Loucy (cell line): ENCODE measurements at regions not wholly inside any gene's neighbourhood (a gene's known extent, or its start where the extent isn't known, plus 50 kb on each side); places are given as distances from the start of the nearest gene placed in this dataset.
A peak's percentile ranks its signal among the peaks of the same experiment; 100 is the strongest.

Experiments
- H2AFZ ChIP-seq: fragments of 200-600 bp; sonication (generic); 2 replicates; pipeline ENCODE4 v1.6.0; 2016; ENCODE audit warnings: antibody characterized with exemption, mild to moderate bottlenecking, low read length, moderate library complexity
- H3F3A ChIP-seq: fragments of 200-600 bp; 2 replicates; pipeline ENCODE4 v1.6.0; 2016; ENCODE audit warnings: antibody characterized with exemption, low read depth, mild to moderate bottlenecking
- H3K27me3 ChIP-seq: fragments of 200-600 bp; sonication (generic); 2 replicates; pipeline ENCODE4 v1.6.1; 2014; ENCODE audit warnings: low read length, mild to moderate bottlenecking; ENCODE audit not compliant: insufficient read depth, poor library complexity, severe bottlenecking
- H3K36me3 ChIP-seq: fragments of 200-600 bp; sonication (generic); 2 replicates; pipeline ENCODE4 v1.6.1; 2016; ENCODE audit warnings: low read length; ENCODE audit not compliant: insufficient read depth
- H3K4me1 ChIP-seq: fragments of 200-600 bp; sonication (generic); 2 replicates; pipeline ENCODE4 v1.5.1; 2014; ENCODE audit warnings: low read length, mild to moderate bottlenecking; ENCODE audit not compliant: insufficient read depth, poor library complexity, severe bottlenecking
- H3K4me2 ChIP-seq: fragments of 200-600 bp; sonication (generic); 2 replicates; pipeline ENCODE4 v1.6.0; 2014; ENCODE audit warnings: antibody characterized with exemption, low read length, low read depth, mild to moderate bottlenecking; ENCODE audit not compliant: poor library complexity, severe bottlenecking
- H3K4me3 ChIP-seq: fragments of 200-600 bp; sonication (generic); 2 replicates; pipeline ENCODE4 v1.5.1; 2014; ENCODE audit warnings: low read length, mild to moderate bottlenecking, mixed read lengths; ENCODE audit not compliant: poor library complexity, severe bottlenecking
- H3K79me2 ChIP-seq: fragments of 200-600 bp; sonication (generic); 2 replicates; pipeline ENCODE4 v1.6.1; 2014; ENCODE audit warnings: low read length; ENCODE audit not compliant: insufficient read depth
- H3K9ac ChIP-seq: fragments of 200-600 bp; sonication (generic); 2 replicates; pipeline ENCODE4 v1.6.0; 2014; ENCODE audit warnings: mild to moderate bottlenecking, low read depth, low read length, moderate library complexity; ENCODE audit not compliant: poor library complexity, severe bottlenecking
- H3K9me2 ChIP-seq: fragments of 200-600 bp; sonication (generic); replicated peaks from 2 replicates; pipeline ENCODE4 v1.6.1; 2016; ENCODE audit warnings: low read depth, low read length, mixed read lengths
- H3K9me3 ChIP-seq: fragments of 200-600 bp; sonication (generic); 2 replicates; pipeline ENCODE4 v1.6.1; 2014; ENCODE audit warnings: mild to moderate bottlenecking, antibody characterized with exemption, low read length, low read depth; ENCODE audit not compliant: insufficient read depth
- H4K20me1 ChIP-seq: fragments of 200-600 bp; sonication (generic); 2 replicates; pipeline ENCODE4 v1.6.0; 2014; ENCODE audit warnings: antibody characterized with exemption, low read length, mild to moderate bottlenecking; ENCODE audit not compliant: insufficient read depth, poor library complexity, severe bottlenecking
- CTCF ChIP-seq: fragments of 200-600 bp; sonication (generic); conservative IDR thresholded peaks from 2 replicates; pipeline ENCODE4 v1.5.1; 2014; ENCODE audit warnings: mild to moderate bottlenecking, antibody characterized with exemption, low read length
- EZH2phosphoT487 ChIP-seq: fragments of 200-600 bp; IDR thresholded peaks from 2 replicates; pipeline ENCODE4 v1.6.1; 2018; ENCODE audit warnings: antibody characterized with exemption, mild to moderate bottlenecking, moderate library complexity, borderline replicate concordance

GRCh38 chr2:104430852-104431251 is 423.1 kb upstream of the POU3F3 start:
- no peaks in the 10 kb centered on the region for H3F3A ChIP-seq

GRCh38 chr2:104431701-104432121 is 422.2 kb upstream of the POU3F3 start:
- H4K20me1 ChIP-seq, result no peaks in the 10 kb centered on the region
- H3K4me3 ChIP-seq, result peak overlapping the region; percentile 29
- no peaks in the 10 kb centered on the region for H3K9me3 ChIP-seq
- no peaks in the 10 kb centered on the region for H3K27me3 ChIP-seq
- H3F3A ChIP-seq, result no peaks in the 10 kb centered on the region
- H3K79me2 ChIP-seq, result no peaks in the 10 kb centered on the region
- peaks cover 16% of the 10 kb centered on the region for H3K4me1 ChIP-seq
- H3K4me2 ChIP-seq, result peak overlapping the region; percentile 45
- no peaks in the 10 kb centered on the region for H3K9me2 ChIP-seq
- H3K36me3 ChIP-seq, result no peaks in the 10 kb centered on the region
- TF ChIP-seq CTCF (no peak), EZH2phosphoT487 (no peak)
- H2AFZ ChIP-seq, result 0 out of 2 replicates have a peak overlapping the region, but pooled peaks have one; percentile 40
- no peak overlapping the region for H3K9ac ChIP-seq

More at GRCh38 chr2:104430852-104431251, 423.1 kb upstream of the POU3F3 start:
- Histone ChIP-seq H3K36me3 (no peaks in the 10 kb centered on the region), H3K4me1 (peaks cover 16% of the 10 kb centered on the region), H3K9me3 (no peaks in the 10 kb centered on the region), H3K27me3 (no peaks in the 10 kb centered on the region), H2AFZ (no peak overlapping the region), H3K4me3 (no peak overlapping the region), H3K79me2 (no peaks in the 10 kb centered on the region), H3K9me2 (no peaks in the 10 kb centered on the region), H3K4me2 (no peak overlapping the region), H3K9ac (no peak overlapping the region), H4K20me1 (no peaks in the 10 kb centered on the region)
- no peak for TF ChIP-seq EZH2phosphoT487
- no peak for TF ChIP-seq CTCF

GRCh38 chr2:104432401-104432800 is 421.5 kb upstream of the POU3F3 start:
- no peaks in the 10 kb centered on the region for H3K27me3 ChIP-seq
- H3K4me2 ChIP-seq, result peak overlapping the region; percentile 45
- no peaks in the 10 kb centered on the region for H4K20me1 ChIP-seq
- H3K4me1 ChIP-seq, result peaks cover 16% of the 10 kb centered on the region
- H3F3A ChIP-seq, result no peaks in the 10 kb centered on the region
- H3K9me2 ChIP-seq, result no peaks in the 10 kb centered on the region
- H3K9ac ChIP-seq, result no peak overlapping the region
- TF ChIP-seq EZH2phosphoT487 (no peak), CTCF (no peak)
- H3K79me2 ChIP-seq, result no peaks in the 10 kb centered on the region
- H2AFZ ChIP-seq, result peak overlapping the region; percentile 62; the same call in 1 of the 2 replicates
- peak overlapping the region; percentile 29 for H3K4me3 ChIP-seq
- no peaks in the 10 kb centered on the region for H3K36me3 ChIP-seq
- H3K9me3 ChIP-seq, result no peaks in the 10 kb centered on the region
